ENCODE measurements at regions not wholly inside any gene's neighbourhood (a gene's known extent, or its start where the extent isn't known, plus 50 kb on each side); places are given as distances from the start of the nearest gene placed in this dataset.

DNA sequence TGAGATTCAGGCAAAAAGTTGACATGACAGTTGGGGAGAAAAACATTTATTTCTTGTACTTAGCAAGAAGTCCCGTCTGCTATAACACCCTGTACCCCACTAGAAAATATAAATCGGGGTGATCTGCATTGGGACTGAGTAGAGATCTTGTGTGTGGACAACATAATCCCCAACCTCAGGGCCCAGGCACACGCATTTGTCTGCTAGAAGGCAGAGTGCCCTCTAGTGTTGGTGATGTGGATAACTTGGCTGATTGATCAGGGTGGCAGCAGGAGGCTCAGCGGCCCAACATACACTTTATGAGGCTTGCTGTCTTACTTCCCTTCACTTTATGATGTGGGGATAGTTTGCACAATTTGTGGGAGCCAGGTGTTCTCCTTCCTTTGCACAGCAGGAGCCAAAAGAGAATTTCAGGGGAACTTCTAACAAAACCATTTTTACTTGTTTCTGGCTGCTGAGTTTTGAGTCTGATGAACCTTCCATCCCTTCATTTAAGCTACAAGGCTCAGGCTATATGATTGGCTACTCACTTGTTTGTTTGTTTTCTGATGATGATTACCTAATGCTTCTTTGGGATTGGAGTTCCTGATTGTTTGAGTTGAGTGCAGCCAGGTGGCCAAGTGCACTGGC, 263.2 kb downstream of the DMAC1 start:
- TF ChIP-seq SIN3A (IDR thresholded peaks at IDR 0.05; ENCODE audit: borderline replicate concordance, low read depth, low read length) = no peak
- TF ChIP-seq, protein P1, sequence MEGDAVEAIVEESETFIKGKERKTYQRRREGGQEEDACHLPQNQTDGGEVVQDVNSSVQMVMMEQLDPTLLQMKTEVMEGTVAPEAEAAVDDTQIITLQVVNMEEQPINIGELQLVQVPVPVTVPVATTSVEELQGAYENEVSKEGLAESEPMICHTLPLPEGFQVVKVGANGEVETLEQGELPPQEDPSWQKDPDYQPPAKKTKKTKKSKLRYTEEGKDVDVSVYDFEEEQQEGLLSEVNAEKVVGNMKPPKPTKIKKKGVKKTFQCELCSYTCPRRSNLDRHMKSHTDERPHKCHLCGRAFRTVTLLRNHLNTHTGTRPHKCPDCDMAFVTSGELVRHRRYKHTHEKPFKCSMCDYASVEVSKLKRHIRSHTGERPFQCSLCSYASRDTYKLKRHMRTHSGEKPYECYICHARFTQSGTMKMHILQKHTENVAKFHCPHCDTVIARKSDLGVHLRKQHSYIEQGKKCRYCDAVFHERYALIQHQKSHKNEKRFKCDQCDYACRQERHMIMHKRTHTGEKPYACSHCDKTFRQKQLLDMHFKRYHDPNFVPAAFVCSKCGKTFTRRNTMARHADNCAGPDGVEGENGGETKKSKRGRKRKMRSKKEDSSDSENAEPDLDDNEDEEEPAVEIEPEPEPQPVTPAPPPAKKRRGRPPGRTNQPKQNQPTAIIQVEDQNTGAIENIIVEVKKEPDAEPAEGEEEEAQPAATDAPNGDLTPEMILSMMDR (IDR thresholded peaks at IDR 0.05) = peak; percentile 70
- TF ChIP-seq JUND (IDR thresholded peaks at IDR 0.05) = no peak
- no peak for TF ChIP-seq GABPA (IDR thresholded peaks at IDR 0.05; ENCODE audit: low read depth)
- TF ChIP-seq POLR2AphosphoS5 (IDR thresholded peaks at IDR 0.05; ENCODE audit: low read depth, low read length) = no peak
- TF ChIP-seq RFX5 (IDR thresholded peaks at IDR 0.05; ENCODE audit: low read length) = no peak
- TF ChIP-seq RAD21 (IDR thresholded peaks at IDR 0.05; ENCODE audit: low read length) = peak; percentile 84
- TF ChIP-seq CHD2 (IDR thresholded peaks at IDR 0.05; ENCODE audit: low read length, partially characterized antibody) = no peak
- no peak for TF ChIP-seq NFIC (IDR thresholded peaks at IDR 0.05; ENCODE audit: borderline replicate concordance)
- no peak for TF ChIP-seq TEAD4 (IDR thresholded peaks at IDR 0.05; ENCODE audit: borderline replicate concordance, insufficient read depth)
- TF ChIP-seq, protein P2, sequence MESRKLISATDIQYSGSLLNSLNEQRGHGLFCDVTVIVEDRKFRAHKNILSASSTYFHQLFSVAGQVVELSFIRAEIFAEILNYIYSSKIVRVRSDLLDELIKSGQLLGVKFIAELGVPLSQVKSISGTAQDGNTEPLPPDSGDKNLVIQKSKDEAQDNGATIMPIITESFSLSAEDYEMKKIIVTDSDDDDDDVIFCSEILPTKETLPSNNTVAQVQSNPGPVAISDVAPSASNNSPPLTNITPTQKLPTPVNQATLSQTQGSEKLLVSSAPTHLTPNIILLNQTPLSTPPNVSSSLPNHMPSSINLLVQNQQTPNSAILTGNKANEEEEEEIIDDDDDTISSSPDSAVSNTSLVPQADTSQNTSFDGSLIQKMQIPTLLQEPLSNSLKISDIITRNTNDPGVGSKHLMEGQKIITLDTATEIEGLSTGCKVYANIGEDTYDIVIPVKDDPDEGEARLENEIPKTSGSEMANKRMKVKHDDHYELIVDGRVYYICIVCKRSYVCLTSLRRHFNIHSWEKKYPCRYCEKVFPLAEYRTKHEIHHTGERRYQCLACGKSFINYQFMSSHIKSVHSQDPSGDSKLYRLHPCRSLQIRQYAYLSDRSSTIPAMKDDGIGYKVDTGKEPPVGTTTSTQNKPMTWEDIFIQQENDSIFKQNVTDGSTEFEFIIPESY (IDR thresholded peaks at IDR 0.05; ENCODE audit: borderline replicate concordance, low read depth) = no peak
- TF ChIP-seq EP300 (IDR thresholded peaks at IDR 0.05; ENCODE audit: borderline replicate concordance in 1 of 2, low read depth in 1 of 2, low read length in 1 of 2) = no peak

All from SK-N-SH (cell line).